Activated CD8-positive, alpha-beta memory T cell treated with anti-CD3 and anti-CD28 coated beads, Interleukin-2, amount 50 U/mL, for 1 hour (primary cell): ENCODE measurements at regions not wholly inside any gene's neighbourhood (a gene's known extent, or its start where the extent isn't known, plus 50 kb on each side); places are given as distances from the start of the nearest gene placed in this dataset.
"Not testable (repeated sequence)": the region's sequence is repeated elsewhere in the genome, so short reads cannot be mapped to it uniquely, and the experiment has no call there.

Source experiments
- DNase-seq: peaks from one replicate; pipeline ENCODE4 v3.0.0-alpha.2; 2020; ENCODE audit errors: extremely low read depth

- no peak for DNase-seq
These were observed 468.1 kb upstream of the CXADR start for GRCh38 chr21:17044696-17045095.

GRCh38 chr21:17045214-17045853, 467.5 kb upstream of the CXADR start:
- DNase-seq = no peak

- no peak for DNase-seq
These were observed 463.9 kb upstream of the CXADR start for GRCh38 chr21:17048974-17049373.

- no peak for DNase-seq
These were observed 462.7 kb upstream of the CXADR start for GRCh38 chr21:17050156-17050555.

GRCh38 chr21:17050646-17051045, 462.2 kb upstream of the CXADR start:
- DNase-seq = no peak

GRCh38 chr21:17051054-17051453, 461.8 kb upstream of the CXADR start:
- no peak for DNase-seq

GRCh38 chr21:17053321-17053720, 459.5 kb upstream of the CXADR start:
- DNase-seq = no peak

- DNase-seq = no peak
These were observed 452.9 kb upstream of the CXADR start for GRCh38 chr21:17059936-17060335.

GRCh38 chr21:17066006-17066405, 446.8 kb upstream of the CXADR start:
- no peak for DNase-seq

- no peak for DNase-seq
These were observed 441.8 kb upstream of the CXADR start for GRCh38 chr21:17071093-17071492.

GRCh38 chr21:17081193-17081592, 431.6 kb upstream of the CXADR start:
- no peak for DNase-seq

- DNase-seq = no peak
These were observed 429.9 kb upstream of the CXADR start for GRCh38 chr21:17082843-17083483.

GRCh38 chr21:17085707-17086106, 427.1 kb upstream of the CXADR start:
- no peak for DNase-seq

- no peak for DNase-seq
These were observed 424.3 kb upstream of the CXADR start for GRCh38 chr21:17088500-17088899.

- DNase-seq = no peak
These were observed 423.8 kb upstream of the CXADR start for GRCh38 chr21:17089091-17089491.

GRCh38 chr21:17101696-17102095, 411.1 kb upstream of the CXADR start:
- no peak for DNase-seq

- DNase-seq = no peak
These were observed 406.9 kb upstream of the CXADR start for GRCh38 chr21:17105932-17106331.

- DNase-seq = no peak
These were observed 398.8 kb upstream of the CXADR start for GRCh38 chr21:17114045-17114444.

- no peak for DNase-seq
These were observed 394.0 kb upstream of the CXADR start for GRCh38 chr21:17118638-17119384.

- no peak for DNase-seq
These were observed 393.2 kb upstream of the CXADR start for GRCh38 chr21:17119466-17120297.

- not testable (repeated sequence) for DNase-seq
These were observed 385.4 kb upstream of the CXADR start for GRCh38 chr21:17127395-17127794.

GRCh38 chr21:17128132-17128531, 384.7 kb upstream of the CXADR start:
- DNase-seq = no peak
